ENCODE measurements at regions not wholly inside any gene's neighbourhood (a gene's known extent, or its start where the extent isn't known, plus 50 kb on each side); places are given as distances from the start of the nearest gene placed in this dataset.

DNA sequence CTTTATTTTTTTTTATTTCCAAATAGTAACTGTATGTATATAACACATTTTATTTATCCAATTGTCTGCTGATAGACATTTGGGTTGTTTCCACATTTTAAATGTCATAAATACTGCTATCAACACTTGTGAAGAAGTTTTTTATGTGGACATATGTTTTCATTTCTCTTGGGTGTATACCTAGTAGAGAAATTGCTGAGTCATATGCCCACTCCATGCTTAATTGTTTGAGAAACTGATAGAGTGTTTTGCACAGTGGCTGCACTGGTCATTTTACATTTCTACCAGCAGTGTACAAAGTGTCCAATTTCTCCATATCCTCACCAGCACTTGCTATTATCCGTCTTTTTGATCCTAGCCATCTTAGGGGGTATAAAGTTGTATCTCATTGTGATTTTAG lies 567.8 kb downstream of the GBA3 start:
- DNase-seq (ENCODE audit: low spot score) (no peak), ATAC-seq (no peak)
- no peaks in the 10 kb centered on the region for H3K4me1 Mint-ChIP-seq (ENCODE audit: low read depth in 2 of 2)
- no peaks in the 10 kb centered on the region for H3K27me3 Mint-ChIP-seq
- no peak overlapping the region for H3K27ac Mint-ChIP-seq
- no peak overlapping the region for H3K4me3 Mint-ChIP-seq
- H3K36me3 Mint-ChIP-seq = no peaks in the 10 kb centered on the region
- H3K9me3 Mint-ChIP-seq = peaks cover 10% of the 10 kb centered on the region

- Mint-ChIP-seq H3K9me3 (peaks cover 11% of the 10 kb centered on the region), H3K36me3 (peaks cover 4% of the 10 kb centered on the region), H3K27me3 (no peaks in the 10 kb centered on the region), H3K4me1 (ENCODE audit: low read depth in 2 of 2) (no peaks in the 10 kb centered on the region), H3K27ac (no peak overlapping the region), H3K4me3 (no peak overlapping the region)
- no peak for ATAC-seq
- DNase-seq (ENCODE audit: low spot score) = no peak
Measured at GRCh38 chr4:23245203-23245832, 552.6 kb downstream of the GBA3 start.

GRCh38 chr4:23242962-23243361 lies 550.2 kb downstream of the GBA3 start:
- peaks cover 16% of the 10 kb centered on the region for H3K9me3 Mint-ChIP-seq
- H3K27ac Mint-ChIP-seq = no peak overlapping the region
- peaks cover 4% of the 10 kb centered on the region for H3K36me3 Mint-ChIP-seq
- H3K4me3 Mint-ChIP-seq = no peak overlapping the region
- DNase-seq (ENCODE audit: low spot score) (no peak), ATAC-seq (no peak)
- H3K27me3 Mint-ChIP-seq = no peaks in the 10 kb centered on the region
- H3K4me1 Mint-ChIP-seq (ENCODE audit: low read depth in 2 of 2) = no peaks in the 10 kb centered on the region

DNA sequence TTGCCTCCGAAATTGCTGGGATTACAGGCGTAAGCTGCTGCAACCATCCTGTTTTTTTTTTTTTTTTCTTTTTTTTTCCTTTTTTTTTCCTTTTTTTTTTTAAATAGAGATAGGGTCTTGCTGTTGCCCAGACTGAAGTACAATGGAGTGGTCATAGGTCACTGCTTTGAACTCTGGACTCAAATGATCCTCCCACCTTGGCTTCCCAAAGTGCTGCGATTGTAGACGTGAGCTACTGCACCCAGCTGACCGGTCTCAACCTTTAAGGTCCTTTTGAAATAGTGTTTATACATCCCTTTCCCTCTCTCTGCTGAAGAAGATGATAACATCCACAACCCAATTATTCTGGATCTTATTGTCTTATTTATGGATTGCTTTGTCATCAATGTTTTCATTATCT lies 548.7 kb downstream of the GBA3 start:
- DNase-seq (ENCODE audit: low spot score) = no peak
- no peaks in the 10 kb centered on the region for H3K27me3 Mint-ChIP-seq
- H3K9me3 Mint-ChIP-seq = peaks cover 16% of the 10 kb centered on the region
- H3K27ac Mint-ChIP-seq = no peak overlapping the region
- peaks cover 4% of the 10 kb centered on the region for H3K36me3 Mint-ChIP-seq
- no peak overlapping the region for H3K4me3 Mint-ChIP-seq
- ATAC-seq = no peak
- H3K4me1 Mint-ChIP-seq (ENCODE audit: low read depth in 2 of 2) = no peaks in the 10 kb centered on the region

GRCh38 chr4:23238848-23239247 lies 546.1 kb downstream of the GBA3 start:
- Mint-ChIP-seq H3K27ac (no peak overlapping the region), H3K36me3 (peaks cover 4% of the 10 kb centered on the region), H3K4me3 (no peak overlapping the region), H3K4me1 (ENCODE audit: low read depth in 2 of 2) (no peaks in the 10 kb centered on the region), H3K9me3 (peaks cover 11% of the 10 kb centered on the region), H3K27me3 (no peaks in the 10 kb centered on the region)
- no peak for ATAC-seq
- DNase-seq (ENCODE audit: low spot score) = no peak

DNA sequence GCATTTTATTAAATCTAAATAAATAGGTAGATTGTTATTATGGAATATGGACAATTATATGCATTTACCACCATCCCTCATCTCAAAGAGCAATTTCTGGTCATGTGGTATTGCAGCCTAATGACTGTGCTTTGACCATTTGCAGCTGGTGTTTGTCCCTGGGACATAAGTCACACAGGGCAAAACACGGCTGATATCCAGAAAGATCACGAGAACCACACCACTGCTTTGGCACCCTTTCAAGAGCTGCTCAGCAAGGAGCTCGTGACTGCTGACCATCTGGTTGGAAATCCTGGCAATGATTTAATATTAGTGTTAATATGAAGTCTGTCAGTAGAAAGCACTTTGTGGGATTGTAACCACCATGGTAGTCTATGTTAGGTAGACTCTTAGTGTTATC lies 545.0 kb downstream of the GBA3 start:
- DNase-seq (ENCODE audit: low spot score) = no peak
- Mint-ChIP-seq H3K4me1 (ENCODE audit: low read depth in 2 of 2) (no peaks in the 10 kb centered on the region), H3K36me3 (no peaks in the 10 kb centered on the region), H3K9me3 (peaks cover 9% of the 10 kb centered on the region), H3K27me3 (no peaks in the 10 kb centered on the region), H3K27ac (no peak overlapping the region), H3K4me3 (no peak overlapping the region)
- ATAC-seq = no peak

- ATAC-seq = no peak
- Mint-ChIP-seq H3K27me3 (no peaks in the 10 kb centered on the region), H3K4me1 (ENCODE audit: low read depth in 2 of 2) (no peaks in the 10 kb centered on the region)
Measured at GRCh38 chr4:23235628-23236390, 543.1 kb downstream of the GBA3 start.

DNA sequence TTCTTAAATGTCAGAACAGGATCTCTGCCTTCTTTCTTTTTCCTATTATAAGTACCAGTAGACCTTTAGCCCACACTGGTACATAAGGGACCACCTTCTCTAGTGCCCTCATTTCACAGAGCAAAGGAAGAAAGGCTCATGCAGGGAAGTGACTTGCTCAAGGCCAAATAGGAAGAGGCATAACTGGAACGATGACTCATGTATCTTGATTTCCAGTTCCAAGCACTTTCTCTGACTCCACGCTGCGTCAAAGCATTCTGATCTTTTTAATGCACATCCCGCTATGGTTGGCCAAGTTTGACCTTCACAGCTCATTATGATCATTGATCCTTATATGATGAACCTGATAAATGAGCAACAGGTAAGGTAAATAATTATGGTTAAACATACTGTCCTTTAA lies 542.0 kb downstream of the GBA3 start:
- H3K4me3 Mint-ChIP-seq = no peak overlapping the region
- no peaks in the 10 kb centered on the region for H3K27me3 Mint-ChIP-seq
- DNase-seq (ENCODE audit: low spot score) (no peak), ATAC-seq (no peak)
- no peak overlapping the region for H3K27ac Mint-ChIP-seq
- H3K4me1 Mint-ChIP-seq (ENCODE audit: low read depth in 2 of 2) = no peaks in the 10 kb centered on the region
- H3K36me3 Mint-ChIP-seq = no peaks in the 10 kb centered on the region
- H3K9me3 Mint-ChIP-seq = peaks cover 6% of the 10 kb centered on the region

More at GRCh38 chr4:23235628-23236390, 543.1 kb downstream of the GBA3 start:
- no peak overlapping the region for H3K27ac Mint-ChIP-seq
- peaks cover 11% of the 10 kb centered on the region for H3K9me3 Mint-ChIP-seq
- no peaks in the 10 kb centered on the region for H3K36me3 Mint-ChIP-seq
- DNase-seq (ENCODE audit: low spot score) = no peak
- no peak overlapping the region for H3K4me3 Mint-ChIP-seq

- DNase-seq (ENCODE audit: low spot score) (no peak), ATAC-seq (no peak)
- H3K9me3 Mint-ChIP-seq = peaks cover 6% of the 10 kb centered on the region
- no peak overlapping the region for H3K4me3 Mint-ChIP-seq
- no peaks in the 10 kb centered on the region for H3K4me1 Mint-ChIP-seq (ENCODE audit: low read depth in 2 of 2)
- no peak overlapping the region for H3K27ac Mint-ChIP-seq
- no peaks in the 10 kb centered on the region for H3K27me3 Mint-ChIP-seq
- H3K36me3 Mint-ChIP-seq = no peaks in the 10 kb centered on the region
Measured at GRCh38 chr4:23234018-23234417, 541.3 kb downstream of the GBA3 start.

GRCh38 chr4:23233596-23233995 lies 540.9 kb downstream of the GBA3 start:
- ATAC-seq = no peak
- no peak for DNase-seq (ENCODE audit: low spot score)
- Mint-ChIP-seq H3K27me3 (no peaks in the 10 kb centered on the region), H3K27ac (no peak overlapping the region), H3K4me1 (ENCODE audit: low read depth in 2 of 2) (no peaks in the 10 kb centered on the region), H3K4me3 (no peak overlapping the region), H3K36me3 (no peaks in the 10 kb centered on the region), H3K9me3 (peaks cover 6% of the 10 kb centered on the region)

DNA sequence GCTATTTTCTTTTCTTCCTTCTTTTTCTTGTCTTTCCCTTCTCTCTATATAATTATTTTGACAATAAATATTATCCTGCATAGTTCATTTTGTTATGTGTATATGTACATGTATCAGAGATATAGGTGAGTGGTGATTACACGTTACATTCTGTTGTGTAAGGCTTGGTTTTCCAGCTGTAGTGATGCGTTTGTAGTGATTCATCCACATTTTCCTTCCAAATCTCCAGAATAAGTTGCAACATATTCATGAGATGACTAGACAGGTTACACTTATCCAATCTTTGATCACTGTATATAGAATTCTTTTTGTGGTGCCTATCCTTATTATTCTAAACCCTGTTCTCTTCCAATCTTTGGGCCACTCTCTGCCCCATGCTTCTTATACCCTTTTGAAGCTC lies 540.2 kb downstream of the GBA3 start:
- H3K4me3 Mint-ChIP-seq = no peak overlapping the region
- no peak for DNase-seq (ENCODE audit: low spot score)
- no peak for ATAC-seq
- no peaks in the 10 kb centered on the region for H3K4me1 Mint-ChIP-seq (ENCODE audit: low read depth in 2 of 2)
- H3K9me3 Mint-ChIP-seq = peaks cover 6% of the 10 kb centered on the region
- no peaks in the 10 kb centered on the region for H3K36me3 Mint-ChIP-seq
- H3K27me3 Mint-ChIP-seq = no peaks in the 10 kb centered on the region
- no peak overlapping the region for H3K27ac Mint-ChIP-seq

GRCh38 chr4:23225564-23225963 lies 532.8 kb downstream of the GBA3 start:
- no peak for ATAC-seq

GRCh38 chr4:23224684-23225420 lies 532.1 kb downstream of the GBA3 start:
- H3K4me1 Mint-ChIP-seq (ENCODE audit: low read depth in 2 of 2) = no peaks in the 10 kb centered on the region
- no peak overlapping the region for H3K27ac Mint-ChIP-seq
- no peak for DNase-seq (ENCODE audit: low spot score)
- peaks cover 4% of the 10 kb centered on the region for H3K36me3 Mint-ChIP-seq
- H3K4me3 Mint-ChIP-seq = no peak overlapping the region
- H3K27me3 Mint-ChIP-seq = no peaks in the 10 kb centered on the region
- ATAC-seq = no peak
- H3K9me3 Mint-ChIP-seq = peaks cover 26% of the 10 kb centered on the region

More at GRCh38 chr4:23225564-23225963, 532.8 kb downstream of the GBA3 start:
- H3K9me3 Mint-ChIP-seq = peaks cover 20% of the 10 kb centered on the region
- H3K27me3 Mint-ChIP-seq = no peaks in the 10 kb centered on the region
- H3K36me3 Mint-ChIP-seq = peaks cover 4% of the 10 kb centered on the region
- DNase-seq (ENCODE audit: low spot score) = no peak
- H3K4me3 Mint-ChIP-seq = no peak overlapping the region
- H3K4me1 Mint-ChIP-seq (ENCODE audit: low read depth in 2 of 2) = no peaks in the 10 kb centered on the region
- no peak overlapping the region for H3K27ac Mint-ChIP-seq

- Mint-ChIP-seq H3K9me3 (peaks cover 25% of the 10 kb centered on the region), H3K27me3 (no peaks in the 10 kb centered on the region), H3K36me3 (peaks cover 4% of the 10 kb centered on the region), H3K27ac (no peak overlapping the region), H3K4me1 (ENCODE audit: low read depth in 2 of 2) (no peaks in the 10 kb centered on the region), H3K4me3 (no peak overlapping the region)
- ATAC-seq (no peak), DNase-seq (ENCODE audit: low spot score) (no peak)
Measured at GRCh38 chr4:23220911-23221310, 528.2 kb downstream of the GBA3 start.
